ENCODE measurements at regions not wholly inside any gene's neighbourhood (a gene's known extent, or its start where the extent isn't known, plus 50 kb on each side); places are given as distances from the start of the nearest gene placed in this dataset.

DNA sequence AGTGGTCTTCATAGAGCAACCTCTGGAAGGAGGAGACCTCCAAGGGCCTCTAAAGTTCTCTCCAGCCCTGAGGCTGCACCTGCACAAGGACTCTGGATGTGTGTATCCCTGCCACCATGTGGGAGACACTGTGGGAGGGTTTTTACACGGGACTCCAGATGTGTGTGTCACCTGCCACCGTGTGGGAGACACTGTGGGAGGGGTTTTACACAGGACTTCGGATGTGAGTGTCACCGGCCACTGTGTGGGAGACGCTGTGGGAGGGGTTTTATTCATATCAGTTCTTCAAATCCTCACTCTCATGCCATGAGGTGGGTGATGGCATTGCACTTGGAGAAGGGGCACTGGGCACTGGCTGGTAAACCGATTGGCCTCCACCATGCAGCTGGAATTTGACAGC, 90.2 kb upstream of the SSTR4 start:
- Histone ChIP-seq H3K4me1 (ENCODE audit: control insufficient read depth, insufficient read depth, low read length) (no peaks in the 10 kb centered on the region), H3K14ac (replicated peaks; ENCODE audit: low read depth, low read length) (no peak overlapping the region), H4K91ac (ENCODE audit: insufficient read depth, low read depth, low read length) (no peak overlapping the region), H2BK20ac (ENCODE audit: low read depth, low read length) (no peak overlapping the region), H3K56ac (ENCODE audit: extremely low read depth, insufficient read depth, low read length) (no peak overlapping the region), H3K27me3 (ENCODE audit: control insufficient read depth, insufficient read depth, low read length) (no peaks in the 10 kb centered on the region; the same call in 1 of the 2 replicates), H4K5ac (ENCODE audit: low read depth, low read length) (no peak overlapping the region), H2BK120ac (ENCODE audit: low read depth, low read length) (no peak overlapping the region), H2AFZ (replicated peaks; ENCODE audit: low read length, poor library complexity) (no peak overlapping the region), H3K36me3 (ENCODE audit: control insufficient read depth, insufficient read depth, low read length) (no peaks in the 10 kb centered on the region), H4K8ac (ENCODE audit: low read depth in 2 of 2, low read length in 2 of 2) (no peak overlapping the region), H3K18ac (ENCODE audit: low read depth, low read length) (no peak overlapping the region), H3K4me3 (ENCODE audit: insufficient read depth, low read depth, low read length) (no peak overlapping the region), H2BK5ac (ENCODE audit: low read depth, low read length, poor library complexity, severe bottlenecking) (no peak overlapping the region), H2AK5ac (ENCODE audit: low read depth, low read length) (no peak overlapping the region), H3K4ac (ENCODE audit: low read depth, low read length) (no peak overlapping the region), H2AK9ac (replicated peaks; ENCODE audit: low read depth, low read length, poor library complexity) (no peak overlapping the region), H3K27ac (ENCODE audit: insufficient read depth, low read length) (no peak overlapping the region), H3K79me1 (ENCODE audit: low read depth in 1 of 2, low read length in 2 of 2) (no peaks in the 10 kb centered on the region), H3K9me3 (ENCODE audit: control insufficient read depth, insufficient read depth, low read length) (no peaks in the 10 kb centered on the region), H3K9ac (ENCODE audit: low read depth, low read length) (no peak overlapping the region), H3K23ac (ENCODE audit: low read depth, low read length) (no peak overlapping the region), H3K9me1 (ENCODE audit: insufficient read depth, low read length) (no peaks in the 10 kb centered on the region), H2BK15ac (ENCODE audit: low read depth, low read length) (no peak overlapping the region), H4K20me1 (ENCODE audit: insufficient read depth, low read length) (no peaks in the 10 kb centered on the region), H3K4me2 (ENCODE audit: low read depth, low read length) (no peak overlapping the region)
- in situ Hi-C loops (cut with MboI; ENCODE audit: low sequenced_read_pairs) = no loop called here
- ATAC-seq (ENCODE audit: low read depth) (no peak), DNase-seq (no peak)
- no TSS peak for BruUV-seq (replicated peaks)
- CTCF ChIA-PET = no interaction called here
- intact Hi-C loops (cut with micrococcal nuclease) = no loop called here
- dilution Hi-C loops (cut with HindIII; ENCODE audit: low sequenced_read_pairs, unreplicated experiment) = no loop called here
- POLR2A ChIA-PET (ENCODE audit: unreplicated experiment) = no interaction called here
- WGBS, 2 experiments (ENCODE audit: extremely low coverage in 2 of 2, insufficient read length in 1 of 2) = no CpG with 5 or more reads among the region's 6 CpGs
- TF ChIP-seq MXI1 (IDR thresholded peaks at IDR 0.05; ENCODE audit: borderline replicate concordance, low read depth, low read length) (no peak), POLR2A (IDR thresholded peaks at IDR 0.05; ENCODE audit: low read depth, low read length) (no peak), BHLHE40 (IDR thresholded peaks at IDR 0.05; ENCODE audit: low read depth, low read length) (no peak), CEBPB (IDR thresholded peaks at IDR 0.05; ENCODE audit: low read depth, low read length) (no peak), CHD1 (IDR thresholded peaks at IDR 0.05; ENCODE audit: low read depth, low read length) (no peak), RAD21 (IDR thresholded peaks at IDR 0.05; ENCODE audit: low read length) (no peak), NFE2L2 (IDR thresholded peaks at IDR 0.05; ENCODE audit: low read depth, low read length) (no peak), FOS (IDR thresholded peaks at IDR 0.05; ENCODE audit: low read depth, low read length) (no peak), RFX5 (IDR thresholded peaks at IDR 0.05; ENCODE audit: low read depth, low read length) (no peak)
- TF ChIP-seq, protein P1, sequence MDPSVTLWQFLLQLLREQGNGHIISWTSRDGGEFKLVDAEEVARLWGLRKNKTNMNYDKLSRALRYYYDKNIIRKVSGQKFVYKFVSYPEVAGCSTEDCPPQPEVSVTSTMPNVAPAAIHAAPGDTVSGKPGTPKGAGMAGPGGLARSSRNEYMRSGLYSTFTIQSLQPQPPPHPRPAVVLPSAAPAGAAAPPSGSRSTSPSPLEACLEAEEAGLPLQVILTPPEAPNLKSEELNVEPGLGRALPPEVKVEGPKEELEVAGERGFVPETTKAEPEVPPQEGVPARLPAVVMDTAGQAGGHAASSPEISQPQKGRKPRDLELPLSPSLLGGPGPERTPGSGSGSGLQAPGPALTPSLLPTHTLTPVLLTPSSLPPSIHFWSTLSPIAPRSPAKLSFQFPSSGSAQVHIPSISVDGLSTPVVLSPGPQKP (IDR thresholded peaks at IDR 0.05; ENCODE audit: borderline replicate concordance, low read depth, low read length) = no peak
- TF ChIP-seq, protein P2, sequence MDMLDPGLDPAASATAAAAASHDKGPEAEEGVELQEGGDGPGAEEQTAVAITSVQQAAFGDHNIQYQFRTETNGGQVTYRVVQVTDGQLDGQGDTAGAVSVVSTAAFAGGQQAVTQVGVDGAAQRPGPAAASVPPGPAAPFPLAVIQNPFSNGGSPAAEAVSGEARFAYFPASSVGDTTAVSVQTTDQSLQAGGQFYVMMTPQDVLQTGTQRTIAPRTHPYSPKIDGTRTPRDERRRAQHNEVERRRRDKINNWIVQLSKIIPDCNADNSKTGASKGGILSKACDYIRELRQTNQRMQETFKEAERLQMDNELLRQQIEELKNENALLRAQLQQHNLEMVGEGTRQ (IDR thresholded peaks at IDR 0.05; ENCODE audit: low read depth, low read length) = no peak
